ENCODE measurements at regions not wholly inside any gene's neighbourhood (a gene's known extent, or its start where the extent isn't known, plus 50 kb on each side); places are given as distances from the start of the nearest gene placed in this dataset.

DNA sequence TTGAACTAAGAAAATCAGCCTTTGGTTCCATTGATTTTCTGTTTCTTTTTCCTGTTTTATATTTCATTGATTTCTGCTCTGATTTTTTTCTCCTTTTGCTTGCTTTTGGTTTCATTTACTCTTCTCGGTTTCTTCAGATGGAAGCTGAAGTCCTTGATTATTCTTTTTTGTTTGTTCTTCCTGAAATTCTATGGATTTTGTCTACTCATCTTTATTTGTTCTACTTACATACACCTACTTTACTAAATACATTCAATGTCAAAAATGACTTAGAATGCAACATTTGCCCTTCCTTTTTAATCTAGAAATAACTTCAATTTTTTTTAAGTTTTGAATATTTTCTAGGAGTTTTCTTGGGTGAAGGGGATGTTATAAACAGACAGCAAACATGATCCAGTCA is 612.5 kb downstream of the METTL4 start:
- TF ChIP-seq, protein P1, sequence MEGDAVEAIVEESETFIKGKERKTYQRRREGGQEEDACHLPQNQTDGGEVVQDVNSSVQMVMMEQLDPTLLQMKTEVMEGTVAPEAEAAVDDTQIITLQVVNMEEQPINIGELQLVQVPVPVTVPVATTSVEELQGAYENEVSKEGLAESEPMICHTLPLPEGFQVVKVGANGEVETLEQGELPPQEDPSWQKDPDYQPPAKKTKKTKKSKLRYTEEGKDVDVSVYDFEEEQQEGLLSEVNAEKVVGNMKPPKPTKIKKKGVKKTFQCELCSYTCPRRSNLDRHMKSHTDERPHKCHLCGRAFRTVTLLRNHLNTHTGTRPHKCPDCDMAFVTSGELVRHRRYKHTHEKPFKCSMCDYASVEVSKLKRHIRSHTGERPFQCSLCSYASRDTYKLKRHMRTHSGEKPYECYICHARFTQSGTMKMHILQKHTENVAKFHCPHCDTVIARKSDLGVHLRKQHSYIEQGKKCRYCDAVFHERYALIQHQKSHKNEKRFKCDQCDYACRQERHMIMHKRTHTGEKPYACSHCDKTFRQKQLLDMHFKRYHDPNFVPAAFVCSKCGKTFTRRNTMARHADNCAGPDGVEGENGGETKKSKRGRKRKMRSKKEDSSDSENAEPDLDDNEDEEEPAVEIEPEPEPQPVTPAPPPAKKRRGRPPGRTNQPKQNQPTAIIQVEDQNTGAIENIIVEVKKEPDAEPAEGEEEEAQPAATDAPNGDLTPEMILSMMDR (IDR thresholded peaks at IDR 0.05; ENCODE audit: insufficient read depth, low read depth, low read length), result no peak
- TF ChIP-seq EZH2 (IDR thresholded peaks at IDR 0.05; ENCODE audit: insufficient read depth, low read length), result no peak

Measured in astrocyte (in vitro differentiated cells and primary cell).